HL-60/S4 (cell line): ENCODE measurements at regions not wholly inside any gene's neighbourhood (a gene's known extent, or its start where the extent isn't known, plus 50 kb on each side); places are given as distances from the start of the nearest gene placed in this dataset.

Source experiments
- in situ Hi-C: fragments of 300-500 bp; cut with MboI; formaldehyde crosslinking; loops from 2 replicates; pipeline ENCODE4 v1.14.3; 2022; ENCODE audit warnings: low sequenced_read_pairs

GRCh38 chr4:153154007-153154975, 50.0 kb upstream of the TRIM2 start:
- in situ Hi-C loops: loop anchor here (25.0 kb wide), 1 partner anchor 608 kb away; the partner anchor contains the start of gene RNF175
